ENCODE measurements at regions not wholly inside any gene's neighbourhood (a gene's known extent, or its start where the extent isn't known, plus 50 kb on each side); places are given as distances from the start of the nearest gene placed in this dataset.

DNA sequence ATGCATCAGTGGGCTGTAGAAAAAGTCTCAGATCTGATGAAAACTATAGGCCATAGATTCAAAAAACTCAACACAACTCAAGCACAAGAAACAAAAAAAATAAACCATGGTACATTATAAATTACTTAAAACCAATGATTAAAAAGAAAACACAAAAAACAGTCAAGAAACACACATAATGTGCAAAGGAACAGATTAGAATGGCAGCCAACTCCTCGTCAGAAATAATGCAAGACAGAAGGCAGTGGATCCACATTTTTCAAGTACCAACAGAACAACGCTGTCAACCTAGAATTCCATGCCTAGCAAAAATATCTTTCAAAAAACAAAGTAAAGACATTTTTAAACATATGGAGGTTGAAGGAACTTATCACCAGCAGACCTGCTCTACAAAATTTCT lies 69.7 kb downstream of the PSMB1 start:
- DNase-seq, result no peak

DNA sequence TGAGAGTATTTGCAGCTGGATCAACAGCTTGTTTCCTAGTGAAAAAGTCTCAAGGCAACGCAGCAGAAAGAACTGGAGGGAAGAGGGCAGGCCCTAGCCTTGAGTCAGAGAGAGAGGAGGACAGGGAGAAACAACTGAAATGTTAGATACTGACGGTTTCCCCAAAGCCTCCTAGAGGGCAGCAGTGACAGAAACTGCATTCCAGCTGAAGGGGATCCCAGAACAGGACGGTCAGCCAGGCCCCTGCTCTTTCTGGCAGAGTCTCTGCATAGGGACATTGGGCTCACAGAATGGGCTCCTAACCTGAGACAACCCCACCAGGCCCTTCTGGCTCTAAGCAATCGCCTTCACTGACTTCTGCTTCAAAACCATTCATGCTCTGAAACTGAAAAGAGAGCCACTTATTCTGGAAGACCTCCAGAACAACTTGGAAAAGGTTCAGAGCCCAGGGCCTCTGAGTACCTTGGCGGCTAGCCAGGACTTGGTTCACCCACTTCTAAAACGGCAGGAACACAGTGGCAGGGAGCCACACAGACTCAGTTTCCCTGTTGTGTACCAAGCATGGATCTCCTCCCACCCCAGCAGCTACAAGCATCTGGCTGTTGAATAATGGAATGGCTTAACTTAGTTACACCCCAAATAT lies 72.9 kb downstream of the PSMB1 start:
- no peak for DNase-seq

DNA sequence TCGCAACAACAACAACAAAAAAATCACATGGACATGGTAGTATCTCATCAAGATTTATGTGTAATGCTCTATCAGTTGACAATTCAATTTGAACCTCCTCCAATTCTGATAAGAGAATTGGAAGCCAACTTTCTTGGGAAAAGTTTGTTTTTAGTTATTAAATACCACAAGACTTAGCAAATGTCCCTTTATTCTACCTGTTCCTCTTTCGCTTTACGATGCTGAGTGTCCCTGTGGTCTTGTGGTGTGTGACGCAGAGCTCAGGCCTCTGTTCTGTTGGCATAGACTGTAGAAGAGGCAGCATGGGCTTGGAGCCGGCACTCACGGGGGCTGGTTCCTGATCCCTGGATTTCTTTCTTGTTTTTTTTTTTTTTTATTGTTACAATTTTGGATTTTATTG lies 76.7 kb downstream of the PSMB1 start:
- no peak for DNase-seq

DNA sequence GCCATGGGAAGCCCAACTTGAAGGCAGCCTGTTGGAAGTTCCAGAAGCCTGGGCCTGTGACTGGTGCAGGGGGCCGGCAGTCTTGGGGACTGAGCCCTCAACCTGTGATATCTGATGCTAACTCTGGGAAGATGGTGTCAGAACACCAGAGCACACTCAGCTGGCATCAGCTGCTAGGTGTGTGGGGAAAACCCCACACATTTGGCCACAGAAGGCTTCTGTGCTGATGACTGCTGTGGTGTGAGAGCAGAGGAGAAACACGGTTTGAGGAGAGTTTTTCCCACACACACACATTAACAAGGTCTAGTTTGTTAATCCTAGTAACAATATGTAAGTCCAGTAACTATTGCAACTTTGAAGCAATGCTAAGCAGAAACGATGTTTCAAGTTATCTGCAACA lies 78.0 kb downstream of the PSMB1 start:
- no peak for DNase-seq

DNA sequence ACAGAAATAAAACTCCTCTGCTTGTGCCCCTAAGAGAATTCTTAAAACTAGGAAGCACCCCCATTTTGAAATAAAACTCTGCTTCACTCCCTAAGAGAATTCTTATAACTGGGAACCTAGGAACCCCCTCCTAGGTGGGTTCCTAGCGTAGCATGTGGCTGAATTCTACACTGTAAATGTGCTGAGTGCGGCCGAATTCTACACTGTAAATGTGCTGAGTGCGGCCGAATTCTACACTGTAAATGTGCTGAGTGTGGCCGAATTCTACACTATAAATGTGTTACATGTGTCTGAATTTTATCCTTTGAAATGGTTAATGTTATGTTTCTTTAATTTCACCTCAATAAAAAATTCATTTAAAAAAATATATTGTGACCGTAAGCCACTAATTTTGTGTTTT lies 79.3 kb downstream of the PSMB1 start:
- no peak for DNase-seq

DNA sequence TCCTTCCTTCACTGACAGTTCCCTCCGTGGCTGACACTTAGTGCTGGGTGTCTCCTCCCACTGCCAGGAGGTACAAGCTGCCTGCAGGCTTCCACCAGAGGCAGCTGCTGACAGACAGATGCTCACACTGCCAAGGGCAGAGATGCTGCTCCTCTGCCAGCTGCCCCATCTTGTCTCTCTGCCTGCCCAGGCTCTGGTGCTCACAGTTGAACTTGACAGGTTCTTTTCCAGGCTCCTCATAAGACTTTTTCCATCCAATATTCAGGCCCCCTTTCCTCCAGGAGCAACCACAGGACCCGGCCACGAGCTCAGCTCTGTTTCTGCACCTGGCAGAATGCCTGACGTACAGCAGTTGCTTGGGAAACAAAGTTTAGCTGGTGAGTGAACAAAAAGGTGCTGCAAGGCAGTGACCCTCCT lies 79.8 kb downstream of the PSMB1 start:
- DNase-seq, result peak; percentile 81

DNA sequence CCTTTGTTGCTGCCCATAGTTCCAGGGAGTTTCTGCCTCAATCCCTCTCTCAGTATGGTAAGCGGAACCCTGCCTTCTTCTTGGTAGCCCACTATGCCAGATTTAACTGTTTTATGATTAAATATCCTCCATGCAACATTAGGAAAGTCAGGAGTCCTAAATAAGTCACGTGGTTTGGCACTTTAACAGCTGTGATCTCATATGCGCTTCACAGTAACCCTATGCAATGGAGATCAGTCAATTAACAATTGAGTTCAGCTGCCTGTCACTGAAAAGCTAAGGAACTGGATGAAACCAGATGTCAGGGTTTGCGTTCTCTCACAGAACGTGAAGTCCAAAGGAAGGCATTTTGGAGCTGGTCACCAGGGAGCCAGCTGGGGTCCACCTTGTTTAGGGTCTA lies 81.6 kb downstream of the PSMB1 start:
- peak; percentile 28 for DNase-seq

DNA sequence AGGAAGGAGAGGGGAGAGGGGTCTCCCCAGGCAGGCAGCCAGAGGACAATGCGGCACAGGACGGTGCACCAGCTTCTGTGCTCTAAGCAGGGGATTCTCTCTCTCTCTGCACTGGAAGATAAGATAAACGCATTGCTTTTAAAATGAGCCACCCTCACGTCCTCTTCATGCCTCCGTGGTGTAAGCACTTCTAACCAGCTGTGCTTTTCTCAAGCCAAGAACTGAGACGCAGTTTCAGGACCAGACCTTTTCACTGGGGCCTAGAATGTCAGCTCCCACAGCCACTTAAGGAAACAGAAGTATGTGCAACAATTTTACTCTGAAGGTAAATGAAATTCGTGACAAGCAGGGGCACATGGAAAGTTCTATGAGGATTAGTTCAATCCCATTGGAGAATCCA lies 82.4 kb downstream of the PSMB1 start:
- DNase-seq, result no peak

DNA sequence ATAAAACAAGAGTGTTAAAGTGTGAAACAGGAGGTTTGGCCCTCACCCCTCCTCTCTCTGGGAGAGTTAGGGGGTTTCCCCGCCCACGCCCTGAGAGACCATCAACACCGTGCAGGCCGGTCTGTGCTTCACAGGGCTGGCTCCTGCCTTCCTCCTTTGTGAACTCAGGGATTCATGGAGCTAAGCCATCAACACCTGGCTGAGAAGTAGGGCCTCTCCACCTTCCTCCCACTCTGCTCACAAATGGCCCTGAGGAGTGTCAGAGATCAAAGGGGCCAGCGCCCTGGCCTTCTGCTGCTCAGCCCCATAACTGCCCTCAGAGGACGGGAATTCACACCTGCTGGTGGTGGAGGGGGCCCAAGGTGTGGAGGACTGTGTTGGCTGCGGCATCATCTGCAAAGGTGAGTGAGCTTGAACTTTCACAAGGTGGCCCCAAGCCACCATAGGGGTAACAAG lies 88.6 kb downstream of the PSMB1 start:
- no peak for DNase-seq

DNA sequence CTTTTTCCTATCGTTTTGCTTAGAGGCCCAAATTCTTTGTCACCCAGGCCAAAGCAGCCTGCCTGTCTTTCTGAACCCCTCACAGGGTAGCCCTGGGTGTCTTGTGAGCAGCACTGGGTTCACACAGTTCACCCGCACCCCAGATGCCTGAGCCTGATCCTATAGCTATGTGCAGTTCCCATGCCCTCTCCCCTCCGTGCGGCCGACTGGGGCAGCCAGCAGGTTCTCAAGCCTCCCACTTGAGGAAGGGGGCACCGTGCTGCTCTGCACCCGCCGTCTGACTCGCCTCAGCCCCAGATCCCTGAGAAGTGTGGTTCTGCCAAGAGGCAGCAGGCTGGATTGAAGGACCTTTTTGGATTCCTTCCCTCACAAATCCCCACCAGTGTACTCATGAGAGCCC lies 89.0 kb downstream of the PSMB1 start:
- DNase-seq, result no peak

DNA sequence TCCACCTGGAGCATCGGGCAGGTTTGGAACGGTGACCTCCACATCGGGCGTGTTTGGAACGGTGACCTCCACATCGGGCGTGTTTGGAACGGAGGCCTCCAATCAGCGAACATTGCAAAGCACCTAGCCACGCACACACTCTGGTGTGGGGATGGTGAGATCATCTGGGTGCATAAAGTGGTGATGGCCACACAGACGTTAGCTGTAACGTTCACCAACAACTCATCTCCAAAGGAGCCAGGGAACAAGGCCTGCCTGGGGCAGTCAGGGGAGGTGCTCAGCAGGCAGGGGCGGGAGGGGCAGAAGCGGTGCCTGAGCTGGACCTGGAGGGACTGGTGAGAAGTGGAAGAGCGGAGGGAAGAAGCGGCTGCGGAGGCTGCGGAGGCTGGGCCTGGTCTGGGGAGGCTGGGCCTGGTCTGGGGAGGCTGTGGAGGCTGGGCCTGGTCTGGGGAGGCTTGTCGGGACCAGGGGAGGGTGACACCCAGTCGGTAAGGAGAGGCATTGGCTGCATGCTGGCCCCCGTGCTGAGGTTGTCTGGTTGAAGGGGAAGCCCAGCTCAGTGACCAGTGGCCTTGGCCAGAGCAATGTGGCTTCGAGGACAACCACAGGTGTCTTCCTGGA lies 89.9 kb downstream of the PSMB1 start:
- no peak for DNase-seq

DNA sequence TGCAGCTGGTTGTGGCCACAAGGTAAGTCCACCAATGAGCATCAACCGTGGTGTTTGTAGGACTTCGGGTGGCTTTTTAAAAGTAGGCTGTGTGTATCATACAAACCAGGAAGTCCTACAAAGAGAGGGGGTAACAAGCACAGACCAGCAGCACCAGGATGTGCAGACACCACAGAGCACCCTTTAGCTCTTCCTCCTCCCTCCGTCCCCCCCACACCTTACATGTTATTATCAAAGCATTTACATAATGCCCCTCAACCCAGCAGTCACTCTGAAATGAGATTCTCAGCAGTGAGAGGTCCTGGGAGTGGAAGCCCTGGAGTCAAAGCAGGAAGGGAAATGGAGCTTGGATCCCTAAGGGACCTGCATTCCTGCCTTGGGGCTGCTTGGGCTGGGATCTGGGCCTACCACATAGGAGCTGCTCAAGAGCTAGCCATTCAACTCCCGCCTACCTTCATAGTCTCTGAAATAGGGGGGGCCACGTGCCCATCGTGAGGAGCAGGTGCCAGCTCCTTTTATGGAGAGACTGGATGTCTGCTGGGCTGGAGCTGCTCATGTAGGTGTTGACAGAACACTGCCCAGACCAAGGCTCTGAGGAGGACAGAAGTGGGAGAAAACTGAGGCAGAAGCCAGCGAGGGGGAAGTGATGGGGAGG lies 90.6 kb downstream of the PSMB1 start:
- DNase-seq, result no peak

DNA sequence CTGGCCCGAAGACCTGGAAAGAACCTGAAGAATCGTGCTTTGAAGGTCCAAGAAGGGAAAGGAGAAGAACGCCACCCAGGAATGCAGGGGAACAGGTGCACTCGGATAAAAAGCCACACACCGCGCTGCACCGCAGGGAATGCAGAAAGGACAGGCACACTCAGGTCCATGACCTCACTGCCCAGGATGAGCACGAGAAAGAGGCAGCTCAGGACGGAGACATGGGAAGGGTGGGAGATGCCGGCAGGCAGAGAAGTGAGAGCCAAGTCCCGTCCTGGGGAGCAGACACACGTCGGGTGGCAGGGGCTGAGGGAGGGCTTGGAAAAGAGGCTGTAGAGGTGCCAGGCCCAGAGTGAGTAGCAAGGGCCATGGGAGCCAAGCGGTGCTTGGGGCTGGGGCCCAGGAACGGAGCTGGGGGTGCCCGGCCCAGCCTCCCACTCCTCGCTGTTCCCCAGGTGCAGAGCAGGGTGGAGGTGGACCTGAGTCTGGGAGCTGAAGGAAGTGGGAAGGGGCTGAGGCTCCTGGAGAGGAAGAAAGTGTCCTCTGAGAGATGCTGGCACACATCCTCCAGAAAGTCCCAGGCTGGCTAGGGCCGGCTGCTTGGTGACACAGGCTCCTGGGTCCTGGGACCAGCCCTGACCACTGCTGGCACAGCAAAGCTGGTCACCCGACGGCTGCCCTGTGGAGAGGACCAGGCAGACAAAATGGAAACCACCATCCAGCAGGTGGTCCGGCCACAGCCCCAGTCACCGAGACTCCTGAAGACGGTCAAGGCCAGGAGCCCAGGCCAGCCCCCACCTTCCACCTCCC lies 91.3 kb downstream of the PSMB1 start:
- no peak for DNase-seq

DNA sequence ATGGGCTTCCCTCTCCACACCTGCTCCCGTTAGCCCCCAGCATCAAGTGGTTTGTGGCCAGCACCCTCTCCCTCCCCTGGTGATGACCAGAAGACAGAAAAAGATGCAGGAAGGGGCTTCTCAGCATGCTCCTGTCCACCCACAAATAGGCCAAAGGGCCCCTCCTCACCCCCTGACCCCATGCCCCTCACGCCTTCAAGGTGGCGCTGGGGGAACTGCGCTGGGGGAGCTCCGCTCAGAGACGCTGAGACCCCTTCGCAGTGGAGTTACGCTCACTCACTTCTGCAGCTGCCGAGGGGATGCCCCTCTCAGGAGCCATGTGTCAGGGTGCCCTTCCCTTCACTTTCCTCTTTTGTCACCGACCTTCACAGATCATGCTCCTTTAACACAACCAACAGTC lies 92.0 kb downstream of the PSMB1 start:
- no peak for DNase-seq

DNA sequence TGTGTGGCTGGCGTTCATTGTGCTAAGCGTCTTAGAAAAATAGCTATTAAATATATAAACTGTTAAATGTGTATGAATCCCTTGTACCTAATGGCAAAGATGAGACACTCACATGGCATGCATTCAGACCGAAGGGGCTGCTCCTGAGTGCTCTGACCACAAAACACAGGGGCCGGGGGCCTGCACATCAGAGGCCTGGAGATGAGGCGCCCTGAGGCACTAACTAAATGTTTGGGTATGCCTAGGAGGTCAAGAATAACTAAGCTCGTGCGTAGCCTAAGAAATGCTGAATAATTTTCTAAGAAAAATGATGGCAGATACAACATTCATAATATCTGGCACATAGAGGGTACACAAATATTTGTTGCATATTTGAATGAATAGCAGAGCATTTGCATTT lies 92.5 kb downstream of the PSMB1 start:
- no peak for DNase-seq

DNA sequence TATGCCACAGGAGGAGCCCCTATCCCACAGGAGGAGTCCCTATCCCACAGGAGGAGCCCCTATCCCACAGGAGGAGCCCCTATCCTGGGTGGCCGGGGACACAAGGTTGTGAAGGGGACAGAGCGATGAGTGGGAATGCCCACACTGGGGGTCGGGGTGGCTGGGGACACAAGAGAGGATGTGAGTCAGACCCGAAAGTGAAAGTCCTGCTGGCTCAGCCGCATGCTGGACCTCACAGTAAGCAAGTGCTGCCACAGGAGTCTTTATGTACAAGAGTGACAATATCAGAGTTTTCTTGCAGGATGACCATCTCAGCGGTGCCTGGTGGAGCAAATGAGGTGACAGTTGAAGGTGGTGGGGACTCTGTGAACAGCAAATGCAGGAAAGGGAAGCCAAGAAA lies 93.7 kb downstream of the PSMB1 start:
- DNase-seq, result no peak

DNA sequence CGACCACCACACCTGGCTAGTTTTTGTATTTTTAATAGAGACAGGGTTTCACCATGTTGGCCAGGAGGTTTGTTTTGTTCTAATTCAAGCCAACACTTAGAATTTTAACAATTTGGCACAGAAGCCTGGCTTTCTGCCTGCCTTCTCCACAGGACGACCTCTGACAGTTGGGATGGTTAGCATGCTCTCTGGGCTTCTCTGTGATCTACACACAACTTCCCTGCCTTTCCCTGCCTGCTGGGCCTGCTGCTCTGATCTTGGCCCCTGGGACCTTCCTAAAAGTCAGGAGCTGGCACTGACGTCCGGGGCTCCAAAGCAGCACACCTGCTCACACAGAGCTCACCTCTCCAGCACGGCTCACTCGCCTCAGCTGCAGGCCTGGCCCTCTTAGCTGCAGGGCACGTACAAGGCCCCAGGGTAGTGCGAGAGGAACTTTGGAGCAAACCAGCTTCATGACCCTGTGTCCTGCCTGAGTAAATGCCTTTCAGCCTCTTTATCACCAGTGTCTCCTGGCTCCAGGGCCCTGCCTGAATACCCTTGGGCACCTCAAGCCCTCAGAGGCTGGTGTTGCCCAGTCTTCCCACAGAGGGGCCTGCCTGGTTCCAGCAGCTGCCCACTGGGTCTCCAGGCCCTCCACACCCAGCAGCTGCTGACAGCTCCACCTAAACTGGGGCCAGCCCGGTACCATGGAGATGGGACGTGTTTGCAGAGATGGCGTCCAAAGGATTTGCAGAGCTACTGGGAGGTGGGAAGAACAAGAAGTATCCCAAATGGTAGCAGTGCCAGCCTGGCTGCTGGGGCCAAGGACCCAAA lies 96.0 kb downstream of the PSMB1 start:
- DNase-seq, result no peak
